HL-60 (cell line): ENCODE measurements at regions not wholly inside any gene's neighbourhood (a gene's known extent, or its start where the extent isn't known, plus 50 kb on each side); places are given as distances from the start of the nearest gene placed in this dataset.

ENCODE experiments used
- CTCF ChIP-seq: IDR thresholded peaks from one replicate; pipeline ENCODE4 v1.5.1; 2011; ENCODE audit warnings: low read length, control low read depth, inconsistent platforms; ENCODE audit not compliant: insufficient read depth
- POLR2AphosphoS5 ChIP-seq: IDR thresholded peaks from 2 replicates; pipeline ENCODE4 v1.6.1; 2012; ENCODE audit warnings: low read depth

GRCh38 chr22:25380122-25380747 lies 160.8 kb downstream of the CRYBB2 start:
- no peak for TF ChIP-seq CTCF
- TF ChIP-seq POLR2AphosphoS5: no peak
